H1 (cell line): ENCODE measurements at regions not wholly inside any gene's neighbourhood (a gene's known extent, or its start where the extent isn't known, plus 50 kb on each side); places are given as distances from the start of the nearest gene placed in this dataset.

Source experiments
- CTCF ChIA-PET: fragments of 300-600 bp; sonication (Branson Sonifier 250); formaldehyde crosslinking; loops from one replicate; lab custom pipeline; 2021; ENCODE audit not compliant: partially characterized antibody; lab: Charles Lee
- POLR2A ChIA-PET: fragments of 300-600 bp; sonication (Branson Sonifier 250); formaldehyde crosslinking; loops from one replicate; lab custom pipeline; 2021; ENCODE audit warnings: inconsistent platforms; ENCODE audit not compliant: partially characterized antibody; lab: Charles Lee
- DNase-seq, 2 experiments: peaks; one replicate each; pipeline versions ENCODE4 v3.0.0 to v3.0.0-alpha.2; 2010 to 2022; ENCODE audit warnings: low spot score in 2 of 2, low read depth in 1 of 2, mixed read lengths in 1 of 2
- FAIRE-seq: peaks from 2 replicates; lab custom pipeline; 2011; peaks lifted over from hg19 to GRCh38; lab: Jason Lieb, UNC
- H2AFZ ChIP-seq: 2 replicates; pipeline ENCODE4 v1.8.1; 2012; ENCODE audit warnings: low read length, inconsistent platforms
- H2AK5ac ChIP-seq: 2 replicates; pipeline ENCODE4 v1.6.1; 2013; ENCODE audit warnings: low read depth, low read length
- H2BK120ac ChIP-seq: replicated peaks from 2 replicates; pipeline ENCODE3; 2013; ENCODE audit warnings: low read depth, low read length, inconsistent platforms
- H2BK12ac ChIP-seq: 2 replicates; pipeline ENCODE4 v1.6.1; 2013; ENCODE audit warnings: low read depth, low read length
- H2BK15ac ChIP-seq: 2 replicates; pipeline ENCODE4 v1.6.1; 2013; ENCODE audit warnings: low read length
- H2BK20ac ChIP-seq: 2 replicates; pipeline ENCODE4 v1.6.1; 2013; ENCODE audit warnings: low read length
- H2BK5ac ChIP-seq: 2 replicates; pipeline ENCODE4 v1.6.1; 2013; ENCODE audit warnings: low read depth, low read length
- H3K14ac ChIP-seq: 2 replicates; pipeline ENCODE4 v1.6.1; 2013; ENCODE audit warnings: inconsistent platforms; ENCODE audit not compliant: insufficient read length
- H3K18ac ChIP-seq: 2 replicates; pipeline ENCODE4 v1.6.1; 2013; ENCODE audit warnings: low read length; ENCODE audit errors: extremely low read depth
- H3K23ac ChIP-seq: 2 replicates; pipeline ENCODE4 v1.6.1; 2013; ENCODE audit warnings: inconsistent platforms; ENCODE audit not compliant: insufficient read length
- H3K23me2 ChIP-seq: 2 replicates; pipeline ENCODE4 v1.6.1; 2013; ENCODE audit warnings: low read depth, low read length
- H3K27ac ChIP-seq: 2 replicates; pipeline ENCODE4 v1.6.1; 2011; ENCODE audit warnings: low read depth, low read length, inconsistent platforms
- H3K27me3 ChIP-seq, 4 experiments: replicated peaks in 1 of 4; 1 replicate in 1 of 4; 2 replicates in 3 of 4; pipeline versions ENCODE4 v1.6.1 to v1.8.1; 2011 to 2013; ENCODE audit warnings: low read length in 3 of 4, mild to moderate bottlenecking in 3 of 4, inconsistent platforms in 2 of 4, mixed read lengths in 2 of 4, moderate library complexity in 1 of 4; ENCODE audit not compliant: control insufficient read depth in 3 of 4, insufficient read depth in 3 of 4; ENCODE audit errors: extremely low read depth in 1 of 4
- H3K36me3 ChIP-seq, 4 experiments: 2 replicates each; pipeline versions ENCODE4 v1.6.1 to v1.8.1; 2011 to 2013; ENCODE audit warnings: mild to moderate bottlenecking in 4 of 4, low read length in 3 of 4, moderate library complexity in 2 of 4, control low read depth in 1 of 4, inconsistent platforms in 1 of 4; ENCODE audit not compliant: insufficient read depth in 4 of 4, control insufficient read depth in 2 of 4
- H3K4ac ChIP-seq: replicated peaks from 2 replicates; pipeline ENCODE3; 2013; ENCODE audit warnings: low read length, low read depth, mixed read lengths, inconsistent platforms; ENCODE audit not compliant: insufficient read length
- H3K4me1 ChIP-seq, 4 experiments: replicated peaks in 1 of 4; 1 replicate in 1 of 4; 2 replicates in 3 of 4; pipeline versions ENCODE4 v1.6.1 to v1.8.1; 2011 to 2013; ENCODE audit warnings: low read length in 3 of 4, inconsistent platforms in 2 of 4, mixed read lengths in 1 of 4; ENCODE audit not compliant: insufficient read depth in 4 of 4, control insufficient read depth in 3 of 4
- H3K4me2 ChIP-seq, 2 experiments: 2 replicates each; pipeline versions ENCODE4 v1.6.1 to v1.8.1; 2011 to 2013; ENCODE audit warnings: low read depth in 2 of 2, low read length in 2 of 2, control low read depth in 1 of 2, inconsistent platforms in 1 of 2, mild to moderate bottlenecking in 1 of 2; ENCODE audit not compliant: insufficient read depth in 1 of 2
- H3K4me3 ChIP-seq, 4 experiments: fragments of 200-600, 300-600 bp in 1 of 4; sonication (generic), shearing (Covaris generic), sonication (Bioruptor Twin) in 1 of 4; 2 replicates each; pipeline versions ENCODE4 v1.5.1 to v1.8.1; 2011 to 2016; ENCODE audit warnings: low read length in 4 of 4, low read depth in 3 of 4, control low read depth in 2 of 4, inconsistent platforms in 2 of 4, mild to moderate bottlenecking in 2 of 4, mixed read lengths in 1 of 4, moderate library complexity in 1 of 4; ENCODE audit not compliant: insufficient read depth in 2 of 4; ENCODE audit errors: extremely low read depth in 1 of 4
- H3K56ac ChIP-seq: replicated peaks from 2 replicates; pipeline ENCODE3; 2013; ENCODE audit warnings: low read depth, mild to moderate bottlenecking, mixed read lengths, low read length, inconsistent platforms; ENCODE audit not compliant: insufficient read length
- H3K79me1 ChIP-seq: 2 replicates; pipeline ENCODE4 v1.6.1; 2013; ENCODE audit warnings: low read depth, low read length, control low read depth
- H3K79me2 ChIP-seq, 2 experiments: 2 replicates each; pipeline versions ENCODE4 v1.6.1 to v1.8.1; 2012 to 2013; ENCODE audit warnings: low read length in 2 of 2, mild to moderate bottlenecking in 2 of 2, inconsistent platforms in 1 of 2; ENCODE audit not compliant: insufficient read depth in 2 of 2, control insufficient read depth in 1 of 2
- H3K9ac ChIP-seq, 4 experiments: replicated peaks in 1 of 4; 1 replicate in 1 of 4; 2 replicates in 3 of 4; pipeline versions ENCODE4 v1.6.1 to v1.8.1; 2011 to 2013; ENCODE audit warnings: low read depth in 3 of 4, low read length in 3 of 4, control low read depth in 2 of 4, mild to moderate bottlenecking in 2 of 4, moderate library complexity in 2 of 4, inconsistent platforms in 1 of 4; ENCODE audit errors: extremely low read depth in 1 of 4
- H3K9me3 ChIP-seq, 2 experiments: 2 replicates each; pipeline versions ENCODE4 v1.6.1 to v1.8.1; 2012 to 2013; ENCODE audit warnings: mild to moderate bottlenecking in 2 of 2, moderate library complexity in 2 of 2, control low read depth in 1 of 2, inconsistent platforms in 1 of 2, low read depth in 1 of 2, low read length in 1 of 2, mixed read lengths in 1 of 2; ENCODE audit not compliant: insufficient read depth in 2 of 2
- H4K20me1 ChIP-seq, 2 experiments: replicated peaks in 1 of 2; 2 replicates each; pipeline versions ENCODE3 to v1.8.1; 2011 to 2013; ENCODE audit warnings: inconsistent platforms in 2 of 2, low read length in 2 of 2, mild to moderate bottlenecking in 1 of 2; ENCODE audit not compliant: insufficient read depth in 2 of 2, control insufficient read depth in 1 of 2
- H4K5ac ChIP-seq: 2 replicates; pipeline ENCODE4 v1.6.1; 2013; ENCODE audit warnings: low read length, low read depth, mixed read lengths, inconsistent platforms; ENCODE audit not compliant: insufficient read length
- H4K8ac ChIP-seq: 2 replicates; pipeline ENCODE4 v1.8.0; 2013; ENCODE audit warnings: mild to moderate bottlenecking, moderate library complexity, low read length, inconsistent platforms; ENCODE audit not compliant: insufficient read depth; ENCODE audit errors: extremely low read depth
- H4K91ac ChIP-seq: replicated peaks from 2 replicates; pipeline ENCODE3; 2013; ENCODE audit warnings: low read length, mixed read lengths, inconsistent platforms; ENCODE audit not compliant: insufficient read length
- HDAC6 ChIP-seq: IDR thresholded peaks from one replicate; pipeline ENCODE4 v1.7.1; 2012; ENCODE audit warnings: low read depth, mild to moderate bottlenecking, inconsistent platforms, low read length, moderate library complexity
- NRF1 ChIP-seq: IDR thresholded peaks from 2 replicates; pipeline ENCODE4 v1.6.1; 2011; ENCODE audit warnings: mild to moderate bottlenecking, low read depth, low read length, improper control_type of control experiment
- SRF ChIP-seq: IDR thresholded peaks from 2 replicates; pipeline ENCODE4 v1.6.1; 2011; ENCODE audit warnings: mild to moderate bottlenecking, low read depth, low read length, moderate library complexity
- WGBS, 2 experiments: shearing (Covaris generic) in 1 of 2; methylation state at CpG; one replicate each; pipeline versions ENCODE4 v1.1.6 to v1.1.7; 2013 to 2015; ENCODE audit warnings: low lambda C conversion rate in 2 of 2, mixed read lengths in 2 of 2, inconsistent platforms in 1 of 2, low coverage in 1 of 2, missing lambda C conversion rate in 1 of 2; ENCODE audit not compliant: insufficient replicate concordance in 2 of 2, insufficient coverage in 1 of 2, insufficient read length in 1 of 2; ENCODE audit errors: extremely low coverage in 1 of 2, missing lambda C conversion rate in 1 of 2; 5-methylcytosine and 5-hydroxymethylcytosine counted together
- TF ChIP-seq, protein P1 (sequence below): IDR thresholded peaks from 2 replicates; pipeline ENCODE4 v1.6.1; 2011; ENCODE audit warnings: low read length, improper control_type of control experiment

DNA sequence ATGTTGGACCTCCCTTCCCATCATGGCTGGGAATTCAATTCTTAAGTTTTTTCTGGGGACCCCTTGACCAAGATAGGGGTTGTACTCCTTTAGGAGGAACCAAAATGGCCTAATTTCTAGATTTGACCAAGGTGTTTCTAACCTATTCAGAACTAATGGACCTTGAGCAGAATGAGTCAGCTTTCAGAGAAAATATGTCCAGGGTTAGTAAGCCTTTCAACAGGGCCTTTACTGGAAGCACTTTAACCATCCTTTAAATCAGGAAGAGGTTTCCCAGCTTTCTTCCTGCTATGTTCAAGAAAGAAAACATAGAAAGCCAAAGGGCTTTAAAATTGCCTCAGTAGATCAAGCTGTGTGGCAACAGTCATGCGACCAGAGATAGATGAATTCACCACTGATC lies 1184.9 kb upstream of the ACVR2A start:
- WGBS, 2 experiments = 86% methylated on average over 1 of the region's 1 CpG; no CpG with 5 or more reads in 1 of the 2 experiments
- CTCF ChIA-PET = interaction anchor here (1.0 to 1.5 kb wide), 2 partner anchors 612 to 1131 kb away, joined by 3 read pairs; no protein-coding TSS in a partner anchor
- TF ChIP-seq SRF = no peak
- TF ChIP-seq, protein P1, sequence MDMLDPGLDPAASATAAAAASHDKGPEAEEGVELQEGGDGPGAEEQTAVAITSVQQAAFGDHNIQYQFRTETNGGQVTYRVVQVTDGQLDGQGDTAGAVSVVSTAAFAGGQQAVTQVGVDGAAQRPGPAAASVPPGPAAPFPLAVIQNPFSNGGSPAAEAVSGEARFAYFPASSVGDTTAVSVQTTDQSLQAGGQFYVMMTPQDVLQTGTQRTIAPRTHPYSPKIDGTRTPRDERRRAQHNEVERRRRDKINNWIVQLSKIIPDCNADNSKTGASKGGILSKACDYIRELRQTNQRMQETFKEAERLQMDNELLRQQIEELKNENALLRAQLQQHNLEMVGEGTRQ = no peak
- no peak for TF ChIP-seq HDAC6
- no peak for TF ChIP-seq NRF1

More for the DNA sequence above, 1184.9 kb upstream of the ACVR2A start:
- Histone ChIP-seq H3K9ac (no peak overlapping the region), H3K79me2 (no peaks in the 10 kb centered on the region), H2BK12ac (no peak overlapping the region; the same call in 1 of the 2 replicates), H2AFZ (no peak overlapping the region), H3K4me2 (no peak overlapping the region), H3K18ac (no peak overlapping the region), H3K23ac (no peak overlapping the region), H4K91ac (no peak overlapping the region), H4K20me1 (no peaks in the 10 kb centered on the region), H2BK20ac (peak overlapping the region; percentile 66; the same call in 1 of the 2 replicates), H3K4me1 (peaks cover 0 to 3% (median 1%) of the 10 kb centered on the region in 4 experiments; a peak in 2 of 7 replicates), H2BK5ac (peak overlapping the region; percentile 79; the same call in 1 of the 2 replicates), H3K79me1 (no peaks in the 10 kb centered on the region), H2AK5ac (no peak overlapping the region), H3K14ac (no peak overlapping the region), H2BK15ac (no peak overlapping the region), H3K27ac (no peak overlapping the region), H4K8ac (no peak overlapping the region), H3K23me2 (no peaks in the 10 kb centered on the region), H3K36me3 (peaks cover 0 to 7% (median 3%) of the 10 kb centered on the region in 4 experiments; a peak in 2 of 8 replicates), H3K4me3 (no peak overlapping the region), H4K5ac (no peak overlapping the region), H3K56ac (no peak overlapping the region), H3K27me3 (no peaks in the 10 kb centered on the region), H3K4ac (no peak overlapping the region), H3K9me3 (peaks cover 6 to 12% of the 10 kb centered on the region in 2 experiments; a peak in 3 of 4 replicates), H2BK120ac (peak overlapping the region; percentile 45)
- no peak for DNase-seq
- no peak for FAIRE-seq
- POLR2A ChIA-PET = no interaction called here
